GM21423 (cell line): ENCODE measurements at regions not wholly inside any gene's neighbourhood (a gene's known extent, or its start where the extent isn't known, plus 50 kb on each side); places are given as distances from the start of the nearest gene placed in this dataset.

Experiments used
- ATAC-seq: cut with Tn5 transposase; IDR thresholded peaks from one replicate; pipeline ENCODE4 v1.9.1; 2021; ENCODE audit warnings: mild to moderate bottlenecking, moderate library complexity; ENCODE audit not compliant: unreplicated experiment

DNA sequence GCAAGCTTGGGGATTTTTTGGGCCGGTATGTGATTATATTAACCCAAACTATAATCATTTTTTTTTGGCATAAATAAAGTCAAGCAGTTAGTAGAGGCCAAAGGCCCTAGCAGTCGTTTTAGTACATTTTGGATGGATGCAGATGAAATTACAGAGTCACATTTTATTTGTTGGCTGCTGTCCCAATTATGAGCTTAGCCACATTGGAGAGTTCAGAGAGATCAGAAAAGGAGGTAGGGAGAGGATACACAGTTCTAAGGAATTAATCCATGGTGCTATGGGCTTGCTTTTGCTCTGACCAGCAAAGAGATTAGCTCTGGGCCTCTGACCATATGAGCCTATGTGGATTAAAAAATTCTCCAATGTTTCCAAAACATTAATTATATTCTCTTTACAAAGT, 395.1 kb downstream of the RAPGEF2 start:
- no peak for ATAC-seq

DNA sequence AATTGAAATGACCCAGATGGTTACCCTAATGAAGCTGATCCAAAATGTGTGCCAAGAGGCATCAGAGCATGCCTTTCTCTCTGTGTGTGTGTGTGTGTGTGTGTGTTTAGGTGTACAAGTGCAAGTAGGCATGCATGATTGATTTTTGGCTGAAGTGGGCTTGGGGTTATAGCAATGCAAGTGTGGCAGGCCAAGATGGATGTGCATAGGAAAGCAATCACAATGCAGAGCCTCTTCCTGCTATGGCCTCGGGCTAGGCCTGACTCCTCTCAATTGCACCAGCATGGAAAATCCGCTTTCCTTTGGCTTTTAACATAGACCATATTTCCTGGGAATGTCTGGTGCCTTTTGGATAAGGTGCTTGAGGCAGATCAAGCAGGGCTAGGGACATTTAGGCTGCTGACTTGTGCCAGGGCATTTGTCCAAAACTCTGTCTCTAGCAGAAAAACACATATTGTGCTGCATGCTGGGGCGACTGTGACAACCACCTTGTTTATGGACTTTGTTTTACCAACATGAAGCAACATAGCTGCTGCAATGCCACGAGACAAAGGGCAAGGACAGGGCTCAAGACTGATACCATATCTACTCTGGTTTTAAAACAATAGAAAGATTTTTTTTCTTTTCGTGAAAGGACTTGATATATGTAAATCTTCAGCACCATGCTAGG, 395.7 kb downstream of the RAPGEF2 start:
- ATAC-seq, result no peak

DNA sequence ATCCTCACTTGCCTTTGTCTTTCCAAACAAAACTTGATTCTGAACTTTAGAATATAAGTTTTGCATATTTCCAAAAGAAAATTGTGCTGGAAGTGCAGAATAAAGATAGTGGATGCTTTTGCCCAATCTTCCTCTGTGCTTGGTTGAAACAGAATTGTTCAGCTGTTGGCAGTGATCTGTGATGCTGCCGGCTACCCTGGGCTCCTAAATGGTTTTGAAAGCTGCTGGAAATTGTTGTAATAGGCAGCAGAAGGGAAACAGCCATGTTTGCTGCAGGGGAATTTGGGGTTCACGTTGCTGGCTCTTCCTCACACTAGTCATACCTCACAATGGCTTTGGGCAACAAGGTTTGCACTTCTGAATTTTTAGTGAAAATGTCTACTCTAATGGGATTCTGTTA, 398.0 kb downstream of the RAPGEF2 start:
- ATAC-seq, result no peak

DNA sequence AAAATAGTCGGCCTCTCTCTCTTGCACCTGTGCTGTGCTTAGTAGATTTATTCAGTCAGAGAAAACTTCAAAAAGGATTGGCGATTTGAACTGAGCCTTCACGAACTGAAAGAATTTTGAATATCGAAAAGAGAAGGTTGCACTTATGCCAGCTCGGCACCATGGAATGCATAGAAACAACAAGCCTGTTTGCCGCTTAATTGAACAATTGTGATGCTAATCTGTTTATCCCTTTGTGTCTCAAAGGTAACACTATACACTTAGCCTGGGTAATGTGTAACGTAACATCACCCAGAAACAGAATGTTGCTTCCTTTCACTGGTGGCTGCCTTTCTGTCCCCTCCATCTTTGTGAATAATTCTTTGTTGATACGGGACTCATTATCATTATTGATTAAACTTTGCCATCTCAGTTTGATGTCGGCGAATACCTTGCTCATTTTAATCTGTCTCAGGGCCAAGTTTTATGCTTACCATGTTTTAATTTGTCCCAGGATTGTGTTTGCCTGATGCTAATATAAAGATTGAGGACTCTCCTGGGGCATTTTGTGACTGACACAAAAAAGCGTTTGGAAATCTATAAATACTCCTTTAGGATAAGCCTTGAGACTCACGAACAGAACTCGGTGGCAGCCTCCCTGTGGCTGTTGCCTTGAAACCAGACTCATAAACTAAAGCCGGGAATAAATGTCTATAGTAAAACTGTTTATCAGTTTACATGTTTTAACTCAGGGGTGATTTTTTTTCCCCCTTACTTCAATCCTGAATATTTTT, 400.5 kb downstream of the RAPGEF2 start:
- no peak for ATAC-seq

DNA sequence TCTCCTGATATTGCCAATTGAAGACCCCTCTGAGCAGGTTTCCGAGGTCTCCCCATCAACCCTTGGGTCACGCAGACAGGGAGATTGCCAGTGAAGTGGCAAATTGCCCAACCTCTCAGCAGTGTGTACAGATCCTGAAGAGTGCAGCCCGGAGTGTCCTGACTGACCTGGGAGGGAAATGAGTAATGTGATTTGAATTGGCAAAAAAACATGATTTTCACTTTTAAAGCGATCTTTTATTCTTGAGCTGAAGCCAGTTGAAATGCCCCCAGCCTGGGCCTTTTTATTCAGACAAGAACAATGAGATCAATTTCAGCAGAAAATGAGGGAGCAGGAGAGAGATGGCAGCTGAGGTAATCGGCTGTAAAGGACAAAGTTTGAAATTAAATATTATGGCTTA, 401.8 kb downstream of the RAPGEF2 start:
- no peak for ATAC-seq

DNA sequence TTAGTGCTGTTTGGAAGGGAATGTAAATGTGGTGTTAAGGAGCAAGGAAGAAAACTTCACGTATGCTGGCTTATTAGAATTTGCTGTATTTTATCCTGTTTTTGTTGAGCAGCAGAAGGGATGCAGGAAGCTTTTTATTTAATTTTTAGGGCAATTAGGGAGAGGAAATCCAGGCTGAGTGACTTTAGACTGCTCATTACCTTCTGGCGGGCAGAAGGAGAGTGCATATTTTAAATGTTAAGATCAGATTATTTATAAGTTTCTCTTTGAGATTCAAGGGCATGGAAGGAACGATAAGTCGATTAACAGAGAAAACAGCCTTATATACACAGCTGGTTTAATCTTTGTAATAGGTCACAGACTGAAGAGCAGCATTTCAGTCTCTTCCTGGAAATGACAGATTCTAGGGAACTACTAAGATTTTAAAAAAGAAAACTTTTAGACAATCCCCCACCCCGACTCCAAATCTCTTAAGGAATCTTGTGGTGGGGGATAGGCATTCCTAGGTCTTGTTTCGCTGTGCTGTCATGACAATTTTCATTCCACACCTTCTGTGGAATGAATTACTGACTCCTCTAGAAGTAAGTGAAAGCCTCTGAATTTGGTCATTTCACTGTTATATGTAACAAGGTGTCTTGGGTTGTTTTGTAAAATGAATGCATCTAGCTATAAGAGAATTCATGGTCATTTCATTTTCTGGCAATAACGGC, 402.5 kb downstream of the RAPGEF2 start:
- no peak for ATAC-seq

DNA sequence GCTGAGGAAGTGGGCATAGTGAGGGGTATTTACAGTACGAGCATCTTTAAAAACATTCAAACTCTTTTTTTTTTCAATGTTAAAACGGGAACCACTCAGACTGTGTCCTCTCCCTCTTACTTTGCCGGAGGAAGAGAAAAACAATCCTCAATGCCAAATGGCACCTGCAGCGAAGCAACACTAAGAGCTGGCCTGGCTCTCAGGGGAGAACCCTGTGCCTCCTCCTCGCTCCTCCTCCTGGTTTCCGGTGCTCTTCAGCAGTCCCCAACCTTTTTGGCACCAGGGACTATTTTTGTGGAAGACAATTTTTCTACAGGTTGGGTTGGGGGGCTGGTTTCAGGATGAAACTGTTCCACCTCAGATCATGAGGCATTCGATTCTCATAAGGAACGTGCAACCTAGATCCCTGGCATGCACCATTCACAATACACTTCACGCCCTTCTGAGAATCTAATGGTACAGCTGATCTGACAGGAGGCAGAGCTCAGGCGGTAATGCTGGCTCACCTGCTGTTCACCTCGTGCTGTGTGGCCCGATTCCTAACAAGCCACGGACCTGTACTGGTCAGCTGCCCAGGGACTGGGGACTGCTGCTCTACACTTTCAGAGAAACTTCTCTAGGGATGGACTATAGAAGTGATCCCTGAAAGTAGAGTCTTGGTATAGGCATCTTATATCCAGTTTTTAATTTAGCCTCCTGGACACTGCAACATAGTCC, 404.1 kb downstream of the RAPGEF2 start:
- ATAC-seq, result no peak

DNA sequence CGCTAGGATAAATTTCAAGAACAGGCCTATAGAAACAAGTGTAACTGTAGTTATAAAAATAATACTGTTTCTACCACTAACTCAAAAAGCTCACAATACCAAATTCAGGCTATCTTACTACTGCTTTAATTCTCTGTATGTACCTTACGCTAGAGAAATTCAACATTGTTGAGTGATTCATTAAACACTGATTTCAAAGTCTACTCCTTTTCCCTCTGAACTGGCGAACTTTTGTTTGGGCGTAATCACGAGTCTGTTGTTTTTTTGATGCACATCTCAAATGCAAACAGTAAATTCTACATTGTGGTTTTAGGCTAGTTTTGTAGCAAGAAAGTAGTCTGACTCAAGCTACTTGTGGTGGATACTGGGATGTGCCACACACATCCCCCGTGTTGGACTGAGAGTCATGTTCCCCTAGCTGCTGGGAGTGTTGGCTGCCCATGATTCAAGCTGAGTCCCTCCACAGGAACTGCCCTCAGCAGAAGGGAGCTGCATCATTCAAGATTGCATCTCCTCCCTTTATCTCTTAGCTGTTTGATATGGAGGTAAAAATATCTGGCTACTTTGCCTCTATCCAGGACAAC, 406.1 kb downstream of the RAPGEF2 start:
- ATAC-seq, result no peak

DNA sequence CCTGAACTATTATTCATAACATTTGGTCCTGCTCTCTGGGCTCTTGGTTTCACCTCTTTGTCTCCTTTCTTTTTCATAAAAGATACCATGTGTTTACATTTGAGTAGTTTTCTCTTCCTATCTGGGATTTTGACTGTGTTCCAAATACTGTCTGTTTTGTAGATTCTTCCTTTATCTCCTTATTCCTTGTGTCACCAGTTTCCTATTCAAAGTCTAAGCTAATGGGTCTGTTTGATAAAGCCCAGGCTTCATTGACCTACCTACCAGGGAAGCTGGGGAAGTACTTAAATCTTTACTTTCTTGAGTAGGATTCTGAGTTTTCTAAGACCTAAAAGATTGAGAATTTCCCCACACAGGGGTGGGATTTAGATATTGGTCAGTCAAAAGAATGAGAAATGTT, 409.5 kb downstream of the RAPGEF2 start:
- no peak for ATAC-seq

DNA sequence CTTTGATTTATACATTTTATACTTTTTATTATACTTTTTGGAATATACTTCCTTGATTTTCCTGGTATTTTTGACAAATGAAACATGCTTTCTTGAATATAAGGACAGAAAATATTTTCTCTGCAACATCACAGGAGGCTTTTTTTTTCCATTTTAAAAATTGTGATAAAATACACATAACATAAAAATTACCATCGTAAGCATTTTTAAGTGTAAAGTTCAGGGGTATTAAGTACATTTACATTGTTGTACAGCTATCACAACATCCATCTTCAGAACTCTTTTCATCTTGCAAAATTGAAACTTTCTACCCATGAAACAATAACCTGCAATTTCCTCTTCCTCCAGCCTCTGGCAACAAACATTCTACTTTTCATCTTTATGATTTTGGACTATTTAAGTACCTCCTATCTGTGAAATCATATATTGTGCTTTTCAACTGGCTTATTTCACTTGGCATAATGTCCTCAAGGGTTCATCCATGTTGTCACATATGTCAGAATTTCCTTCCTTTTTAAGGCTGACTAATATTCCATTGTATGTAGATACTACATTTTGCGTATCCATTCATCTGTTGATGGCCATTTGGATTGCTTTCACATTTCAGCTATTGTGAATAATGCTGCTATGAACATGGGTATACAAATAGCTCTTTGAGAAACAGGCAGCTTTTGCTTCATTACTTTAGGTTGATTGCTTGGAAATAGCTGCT, 412.6 kb downstream of the RAPGEF2 start:
- no peak for ATAC-seq

DNA sequence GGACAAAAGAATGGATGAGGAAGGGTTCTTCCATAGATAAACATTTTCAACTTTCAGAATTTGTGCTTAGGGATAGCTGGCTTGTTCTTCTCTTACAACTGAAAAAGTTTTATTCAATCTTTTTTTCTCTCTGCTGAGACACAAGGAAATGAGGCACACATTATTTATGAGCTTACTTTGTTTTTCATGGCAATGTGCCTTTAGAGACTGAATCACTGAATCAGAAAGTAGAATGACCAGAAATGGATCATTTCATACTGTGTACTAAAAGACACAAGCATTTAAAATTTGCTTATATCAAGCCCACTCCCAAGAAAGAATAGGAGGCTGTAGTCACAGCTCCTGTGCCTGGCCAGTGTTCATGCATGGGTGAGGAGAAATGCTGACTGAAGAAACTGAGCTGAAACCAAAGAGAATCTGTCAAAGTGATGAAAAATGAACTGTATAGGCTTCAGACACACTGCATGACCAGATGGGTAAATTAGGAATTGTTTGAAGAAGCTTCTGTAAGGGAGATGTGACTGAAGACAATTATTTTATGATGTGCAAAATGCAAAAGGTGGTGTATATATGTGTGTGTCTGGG, 413.8 kb downstream of the RAPGEF2 start:
- ATAC-seq, result no peak

DNA sequence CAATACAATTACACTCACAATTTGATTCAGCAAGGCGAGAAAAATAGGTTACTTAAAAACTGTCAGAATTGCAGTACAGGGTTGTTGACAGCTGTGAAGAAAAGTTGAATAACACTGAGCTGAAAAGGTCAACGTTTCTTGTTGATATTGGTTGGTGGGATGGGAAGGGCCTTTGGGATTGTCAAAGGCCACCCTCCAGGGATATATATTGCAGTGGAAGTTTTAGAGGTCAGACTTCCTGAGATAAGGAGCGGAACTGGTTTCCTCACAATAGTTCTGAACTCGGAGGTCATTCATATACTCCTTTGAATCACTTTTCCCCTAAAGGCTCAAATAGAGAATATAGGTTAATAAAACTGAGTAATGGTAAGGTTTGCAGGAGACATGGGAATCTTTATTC, 417.2 kb downstream of the RAPGEF2 start:
- ATAC-seq, result no peak

DNA sequence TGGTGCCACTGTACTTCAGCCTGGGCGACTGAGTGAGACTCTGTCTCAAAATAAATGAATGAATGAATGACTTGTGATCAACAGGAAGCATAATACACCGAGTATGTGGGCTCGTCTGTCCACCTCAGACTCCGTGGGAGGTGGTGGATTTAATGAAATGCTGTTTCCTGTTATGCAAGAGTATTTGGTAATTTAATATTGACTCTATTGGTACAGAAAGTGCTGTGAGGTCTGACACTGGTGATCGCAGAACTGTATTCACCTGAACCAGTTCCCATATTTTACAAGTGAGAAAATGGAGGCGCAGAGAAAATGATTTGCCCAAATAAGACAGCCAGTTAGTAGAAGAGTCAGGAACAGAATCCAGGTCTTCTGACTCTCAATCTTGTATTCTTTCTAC, 423.3 kb downstream of the RAPGEF2 start:
- no peak for ATAC-seq

DNA sequence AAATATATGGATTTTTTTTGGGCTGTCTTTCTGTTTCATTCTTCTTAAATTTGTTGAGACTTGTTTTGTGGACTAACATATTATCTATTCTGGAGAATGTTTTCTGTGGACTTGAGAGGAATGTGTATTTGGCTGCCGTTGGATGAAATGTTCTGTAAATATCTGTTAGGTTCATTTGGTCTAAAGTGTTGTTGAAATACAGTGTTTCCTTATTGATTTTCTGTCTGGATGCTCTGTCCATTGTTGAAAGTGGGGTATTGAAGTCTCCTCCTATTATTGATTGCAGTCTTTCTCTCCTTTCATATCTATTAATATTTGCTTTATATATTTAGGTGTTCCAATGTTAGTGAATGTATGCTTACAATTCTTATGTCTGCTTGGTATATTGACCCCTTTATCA, 431.8 kb downstream of the RAPGEF2 start:
- ATAC-seq, result no peak

DNA sequence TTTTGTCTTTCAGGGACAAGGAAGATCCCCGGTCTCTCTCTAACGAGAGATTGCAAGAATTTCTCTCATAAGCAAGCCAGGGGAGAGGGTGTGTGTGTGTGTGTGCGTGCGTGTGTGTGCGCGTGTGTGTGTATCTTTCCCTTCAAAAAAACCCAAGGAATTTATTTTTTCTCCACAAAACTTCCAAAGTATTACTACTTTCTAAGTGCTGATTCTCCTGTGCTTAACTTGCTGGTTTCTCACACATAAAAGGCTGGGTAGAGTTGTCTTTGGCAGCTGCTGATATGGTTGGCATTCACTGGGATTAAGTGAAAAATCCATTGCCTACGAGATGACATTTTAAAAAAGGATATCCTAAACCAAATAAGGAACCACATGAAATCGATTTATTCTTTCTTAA, 435.7 kb downstream of the RAPGEF2 start:
- no peak for ATAC-seq

DNA sequence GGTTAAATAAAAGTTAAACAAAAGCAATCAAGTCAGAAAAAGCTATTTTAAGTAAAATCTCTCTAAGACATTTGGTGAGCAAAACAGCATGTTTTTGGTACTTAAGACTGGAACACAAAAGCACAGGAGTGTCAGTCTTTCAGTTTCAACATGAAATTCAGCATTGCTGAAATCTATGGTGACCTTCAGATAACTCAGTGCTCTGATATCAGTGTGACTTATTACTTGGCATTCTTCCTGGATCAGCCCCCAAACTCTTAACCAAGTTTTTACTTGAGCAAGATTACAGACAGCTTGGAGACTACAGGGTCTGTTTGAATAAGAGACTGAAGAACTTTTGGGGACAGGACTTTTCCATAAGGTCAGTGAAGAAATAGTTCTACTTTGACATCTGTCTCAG, 437.2 kb downstream of the RAPGEF2 start:
- ATAC-seq, result no peak

DNA sequence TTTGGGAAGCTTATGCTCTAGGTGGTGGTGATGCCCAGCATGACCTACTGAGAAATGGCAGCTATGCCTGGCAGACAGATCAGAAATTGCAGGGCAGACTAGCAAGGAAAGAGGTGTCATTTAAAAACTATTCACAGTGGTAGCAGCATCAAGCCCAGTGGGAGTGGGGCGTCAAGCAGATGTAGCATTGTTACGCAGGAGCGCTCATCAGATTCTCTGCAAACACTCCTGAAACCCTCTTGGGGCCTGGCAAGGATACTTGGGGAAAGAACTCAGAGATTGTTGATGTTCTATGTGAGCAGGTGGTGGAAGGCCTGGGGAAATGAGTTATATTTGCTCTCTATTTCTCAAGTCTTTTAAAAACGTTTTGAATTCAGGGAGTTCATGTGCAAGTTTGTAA, 437.6 kb downstream of the RAPGEF2 start:
- ATAC-seq, result no peak

DNA sequence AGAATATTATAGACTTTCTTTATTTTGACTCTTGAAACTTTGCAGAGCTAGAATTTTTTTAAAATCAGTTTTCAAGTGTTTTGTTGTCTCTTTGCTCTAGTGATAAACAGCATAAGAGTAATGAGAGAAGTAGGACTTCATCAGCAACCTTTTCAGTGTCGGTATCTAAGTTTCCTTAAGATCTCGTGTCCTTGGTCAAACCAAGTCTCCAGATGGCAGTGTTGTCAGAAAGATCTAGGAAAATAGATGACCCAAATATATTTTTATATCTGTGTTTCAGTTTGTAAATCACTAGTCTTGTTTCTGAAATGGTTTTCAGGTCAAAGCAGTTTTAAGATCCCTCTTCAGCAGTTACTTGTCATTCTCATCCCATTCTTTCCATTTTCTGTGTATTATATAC, 438.3 kb downstream of the RAPGEF2 start:
- ATAC-seq, result no peak

DNA sequence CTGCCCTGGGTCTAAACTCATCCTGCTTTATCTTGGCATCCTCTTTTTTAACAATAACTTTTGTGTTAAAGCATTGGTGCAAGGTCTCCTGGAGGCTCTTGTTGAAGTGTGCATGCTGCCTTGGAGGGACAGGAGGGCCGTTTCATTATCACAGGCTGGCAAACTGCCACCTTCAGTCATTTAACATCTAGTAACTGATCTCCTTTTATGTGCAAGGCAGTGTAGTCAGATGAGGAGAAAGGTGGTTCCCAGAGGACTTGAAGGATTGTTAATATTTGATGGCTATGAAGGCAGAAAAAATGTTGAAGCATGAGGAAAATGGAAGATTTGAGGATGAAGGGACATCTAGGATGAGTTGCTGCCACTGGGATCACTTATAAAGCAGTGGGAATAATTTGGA, 439.4 kb downstream of the RAPGEF2 start:
- no peak for ATAC-seq

DNA sequence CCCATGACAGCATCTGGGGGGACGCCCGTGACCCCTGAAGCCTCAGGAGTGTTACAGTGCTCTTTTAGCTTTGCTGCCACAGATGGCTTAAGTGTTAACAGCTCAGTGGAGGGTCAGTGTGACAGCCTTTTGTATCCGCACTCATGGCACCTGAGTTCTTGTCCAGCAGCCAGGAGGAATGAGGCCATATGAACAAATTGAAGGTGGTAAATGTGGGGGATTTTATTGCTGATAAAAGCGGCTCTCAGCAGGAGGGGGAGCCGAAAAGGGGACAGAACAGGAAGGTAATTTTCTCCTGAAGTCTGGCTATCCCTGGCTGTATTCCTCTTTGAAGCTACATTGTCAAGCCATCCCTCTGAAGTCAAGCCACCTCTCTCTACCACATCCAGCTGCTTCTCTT, 441.0 kb downstream of the RAPGEF2 start:
- ATAC-seq, result no peak
